ENCODE measurements at regions not wholly inside any gene's neighbourhood (a gene's known extent, or its start where the extent isn't known, plus 50 kb on each side); places are given as distances from the start of the nearest gene placed in this dataset.
"Not testable (repeated sequence)": the region's sequence is repeated elsewhere in the genome, so short reads cannot be mapped to it uniquely, and the experiment has no call there.

GRCh38 chr6:134389129-134389528 lies 71.2 kb upstream of the SGK1 start:
- peaks cover 3% of the 10 kb centered on the region for H3K9me3 Mint-ChIP-seq (ENCODE audit: low read depth, unreplicated experiment)
- DNase-seq, result no peak
- CTCF ChIA-PET, result interaction anchor here (0.6 kb wide), 1 partner anchor 68 kb away, joined by 4 read pairs; no protein-coding TSS in a partner anchor
- no peak overlapping the region for H3K4me3 Mint-ChIP-seq (ENCODE audit: low read depth, unreplicated experiment)
- TF ChIP-seq CTCF (IDR thresholded peaks at IDR 0.05; ENCODE audit: unreplicated experiment), result no peak
- no peaks in the 10 kb centered on the region for H3K27me3 Mint-ChIP-seq (ENCODE audit: unreplicated experiment)
- intact Hi-C loops (cut with micrococcal nuclease; ENCODE audit: unreplicated experiment), result no loop called here
- BruUV-seq (replicated peaks), result no TSS peak
- H3K27ac Mint-ChIP-seq (ENCODE audit: unreplicated experiment), result no peak overlapping the region
- no peaks in the 10 kb centered on the region for H3K36me3 Mint-ChIP-seq (ENCODE audit: insufficient read depth, unreplicated experiment)
- H3K4me1 Mint-ChIP-seq (ENCODE audit: low read depth, unreplicated experiment), result no peaks in the 10 kb centered on the region

- intact Hi-C loops (cut with micrococcal nuclease; ENCODE audit: unreplicated experiment); DNase-seq; H3K27me3 Mint-ChIP-seq (ENCODE audit: unreplicated experiment); BruUV-seq (replicated peaks); H3K4me3 Mint-ChIP-seq (ENCODE audit: low read depth, unreplicated experiment); H3K4me1 Mint-ChIP-seq (ENCODE audit: low read depth, unreplicated experiment); H3K9me3 Mint-ChIP-seq (ENCODE audit: low read depth, unreplicated experiment); H3K36me3 Mint-ChIP-seq (ENCODE audit: insufficient read depth, unreplicated experiment); H3K27ac Mint-ChIP-seq (ENCODE audit: unreplicated experiment): not testable (repeated sequence)
- CTCF ChIA-PET, result interaction anchor here (0.6 kb wide), 1 partner anchor 106 kb away, joined by 4 read pairs; no protein-coding TSS in a partner anchor
These were observed 68.6 kb upstream of the SGK1 start for GRCh38 chr6:134386482-134386881.

GRCh38 chr6:134381959-134382358 lies 64.0 kb upstream of the SGK1 start:
- no peak for TF ChIP-seq CTCF (IDR thresholded peaks at IDR 0.05; ENCODE audit: unreplicated experiment)
- Mint-ChIP-seq H3K4me3 (ENCODE audit: low read depth, unreplicated experiment) (no peak overlapping the region), H3K9me3 (ENCODE audit: low read depth, unreplicated experiment) (peaks cover 3% of the 10 kb centered on the region), H3K36me3 (ENCODE audit: insufficient read depth, unreplicated experiment) (peaks cover 6% of the 10 kb centered on the region), H3K27ac (ENCODE audit: unreplicated experiment) (no peak overlapping the region), H3K4me1 (ENCODE audit: low read depth, unreplicated experiment) (peaks cover 20% of the 10 kb centered on the region), H3K27me3 (ENCODE audit: unreplicated experiment) (no peaks in the 10 kb centered on the region)
- intact Hi-C loops (cut with micrococcal nuclease; ENCODE audit: unreplicated experiment), result no loop called here
- BruUV-seq (replicated peaks), result no TSS peak
- no peak for DNase-seq
- CTCF ChIA-PET, result no interaction called here

GRCh38 chr6:134379599-134379998 lies 61.7 kb upstream of the SGK1 start:
- no TSS peak for BruUV-seq (replicated peaks)
- H3K9me3 Mint-ChIP-seq (ENCODE audit: low read depth, unreplicated experiment), result peaks cover 5% of the 10 kb centered on the region
- CTCF ChIA-PET, result interaction anchor here (1.2 kb wide), 1 partner anchor 11 kb away, joined by 3 read pairs; no protein-coding TSS in a partner anchor
- TF ChIP-seq CTCF (IDR thresholded peaks at IDR 0.05; ENCODE audit: unreplicated experiment), result no peak
- H3K27ac Mint-ChIP-seq (ENCODE audit: unreplicated experiment), result peak overlapping the region; percentile 0
- DNase-seq, result no peak
- intact Hi-C loops (cut with micrococcal nuclease; ENCODE audit: unreplicated experiment), result loop anchor here (2.0 kb wide), 1 partner anchor 205 kb away; no protein-coding TSS in a partner anchor
- no peaks in the 10 kb centered on the region for H3K27me3 Mint-ChIP-seq (ENCODE audit: unreplicated experiment)
- peaks cover 24% of the 10 kb centered on the region for H3K4me1 Mint-ChIP-seq (ENCODE audit: low read depth, unreplicated experiment)
- H3K4me3 Mint-ChIP-seq (ENCODE audit: low read depth, unreplicated experiment), result no peak overlapping the region
- H3K36me3 Mint-ChIP-seq (ENCODE audit: insufficient read depth, unreplicated experiment), result peaks cover 9% of the 10 kb centered on the region

- Mint-ChIP-seq H3K9me3 (ENCODE audit: low read depth, unreplicated experiment) (peaks cover 5% of the 10 kb centered on the region), H3K4me1 (ENCODE audit: low read depth, unreplicated experiment) (peaks cover 29% of the 10 kb centered on the region), H3K4me3 (ENCODE audit: low read depth, unreplicated experiment) (no peak overlapping the region), H3K27me3 (ENCODE audit: unreplicated experiment) (no peaks in the 10 kb centered on the region), H3K27ac (ENCODE audit: unreplicated experiment) (peak overlapping the region; percentile 0), H3K36me3 (ENCODE audit: insufficient read depth, unreplicated experiment) (peaks cover 9% of the 10 kb centered on the region)
- intact Hi-C loops (cut with micrococcal nuclease; ENCODE audit: unreplicated experiment), result loop anchor here (2.0 kb wide), 1 partner anchor 204 kb away; no protein-coding TSS in a partner anchor
- peak; percentile 89 for DNase-seq
- BruUV-seq (replicated peaks), result no TSS peak
- CTCF ChIA-PET, result interaction anchor here (1.2 kb wide), 1 partner anchor 11 kb away, joined by 3 read pairs; no protein-coding TSS in a partner anchor
- TF ChIP-seq CTCF (IDR thresholded peaks at IDR 0.05; ENCODE audit: unreplicated experiment), result no peak
These were observed 61.2 kb upstream of the SGK1 start for GRCh38 chr6:134379076-134379475.
